Activated CD8-positive, alpha-beta memory T cell treated with anti-CD3 and anti-CD28 coated beads for 36 hours (primary cell): ENCODE measurements at regions not wholly inside any gene's neighbourhood (a gene's known extent, or its start where the extent isn't known, plus 50 kb on each side); places are given as distances from the start of the nearest gene placed in this dataset.
"Not testable (repeated sequence)": the region's sequence is repeated elsewhere in the genome, so short reads cannot be mapped to it uniquely, and the experiment has no call there.

Experiments used
- CTCF ChIA-PET: fragments of 350-600 bp; sonication (Branson Sonifier 250); formaldehyde crosslinking; loops from one replicate; lab custom pipeline; 2021; ENCODE audit warnings: antibody characterized with exemption; lab: Charles Lee
- POLR2A ChIA-PET: fragments of 350-600 bp; sonication (Branson Sonifier 250); formaldehyde crosslinking; loops from one replicate; lab custom pipeline; 2021; ENCODE audit warnings: antibody characterized with exemption; lab: Charles Lee

- ChIA-PET POLR2A (no interaction called here), CTCF (no interaction called here)
Measured at GRCh38 chr10:125605167-125605566, 77.8 kb downstream of the TEX36 start.

GRCh38 chr10:125602825-125603224 lies 80.1 kb downstream of the TEX36 start:
- ChIA-PET CTCF (no interaction called here), POLR2A (no interaction called here)

GRCh38 chr10:125599194-125599593 lies 83.8 kb downstream of the TEX36 start:
- ChIA-PET CTCF (no interaction called here), POLR2A (no interaction called here)

GRCh38 chr10:125595911-125596310 lies 87.1 kb downstream of the TEX36 start:
- CTCF ChIA-PET, result no interaction called here
- POLR2A ChIA-PET, result no interaction called here

GRCh38 chr10:125593644-125594043 lies 89.3 kb downstream of the TEX36 start:
- ChIA-PET CTCF (no interaction called here), POLR2A (no interaction called here)

- POLR2A ChIA-PET, result no interaction called here
- CTCF ChIA-PET, result interaction anchor here (0.6 kb wide), 1 partner anchor 349 kb away, joined by 3 read pairs; no protein-coding TSS in a partner anchor
Measured at GRCh38 chr10:125592897-125593296, 90.1 kb downstream of the TEX36 start.

- POLR2A ChIA-PET, result no interaction called here
- CTCF ChIA-PET, result no interaction called here
Measured at GRCh38 chr10:125591886-125592285, 91.1 kb downstream of the TEX36 start.

GRCh38 chr10:125588738-125589137 lies 94.2 kb downstream of the TEX36 start:
- POLR2A ChIA-PET, CTCF ChIA-PET: not testable (repeated sequence)

- CTCF ChIA-PET, result no interaction called here
- POLR2A ChIA-PET, result no interaction called here
Measured at GRCh38 chr10:125584954-125585353, 98.0 kb downstream of the TEX36 start.

GRCh38 chr10:125578658-125579315 lies 104.2 kb downstream of the TEX36 start:
- CTCF ChIA-PET, result no interaction called here

GRCh38 chr10:125575843-125576242 lies 107.1 kb downstream of the TEX36 start:
- ChIA-PET POLR2A (no interaction called here), CTCF (no interaction called here)

More at GRCh38 chr10:125578658-125579315, 104.2 kb downstream of the TEX36 start:
- POLR2A ChIA-PET, result no interaction called here

GRCh38 chr10:125568156-125568555 lies 114.8 kb downstream of the TEX36 start:
- POLR2A ChIA-PET, result no interaction called here
- CTCF ChIA-PET, result no interaction called here

GRCh38 chr10:125567529-125567928 lies 115.4 kb downstream of the TEX36 start:
- POLR2A ChIA-PET, result no interaction called here
- CTCF ChIA-PET, result no interaction called here

GRCh38 chr10:125565046-125565445 lies 117.9 kb downstream of the TEX36 start:
- CTCF ChIA-PET, result no interaction called here
- POLR2A ChIA-PET, result no interaction called here

- ChIA-PET CTCF (no interaction called here), POLR2A (no interaction called here)
Measured at GRCh38 chr10:125564570-125564969, 118.4 kb downstream of the TEX36 start.

- CTCF ChIA-PET, result no interaction called here
- POLR2A ChIA-PET, result no interaction called here
Measured at GRCh38 chr10:125562737-125563136, 120.2 kb downstream of the TEX36 start.

- ChIA-PET CTCF (no interaction called here), POLR2A (no interaction called here)
Measured at GRCh38 chr10:125560947-125561346, 122.0 kb downstream of the TEX36 start.

- ChIA-PET POLR2A (no interaction called here), CTCF (no interaction called here)
Measured at GRCh38 chr10:125559210-125559609, 123.8 kb downstream of the TEX36 start.

GRCh38 chr10:125557801-125558505 lies 125.0 kb downstream of the TEX36 start:
- ChIA-PET CTCF (no interaction called here), POLR2A (no interaction called here)

GRCh38 chr10:125557311-125557710 lies 125.7 kb downstream of the TEX36 start:
- POLR2A ChIA-PET, result no interaction called here
- CTCF ChIA-PET, result no interaction called here

GRCh38 chr10:125556882-125557281 lies 126.1 kb downstream of the TEX36 start:
- ChIA-PET CTCF (no interaction called here), POLR2A (no interaction called here)
